ENCODE measurements at regions not wholly inside any gene's neighbourhood (a gene's known extent, or its start where the extent isn't known, plus 50 kb on each side); places are given as distances from the start of the nearest gene placed in this dataset.

GRCh38 chr5:99600952-99601351, 672.1 kb upstream of the CHD1 start:
- no peak for TF ChIP-seq ZNF8 (CRISPR knock-in tag; IDR thresholded peaks at IDR 0.05)
- TF ChIP-seq ISL1 (CRISPR knock-in tag; IDR thresholded peaks at IDR 0.05): no peak
- no peak for TF ChIP-seq CREB5 (CRISPR knock-in tag; IDR thresholded peaks at IDR 0.05; ENCODE audit: low read depth)
- no peak for TF ChIP-seq TCF4 (CRISPR knock-in tag; IDR thresholded peaks at IDR 0.05; ENCODE audit: borderline replicate concordance)
- TF ChIP-seq ZC3H10 (CRISPR knock-in tag; IDR thresholded peaks at IDR 0.05): no peak
- no peak for TF ChIP-seq ZNF70 (CRISPR knock-in tag; IDR thresholded peaks at IDR 0.05)
- TF ChIP-seq BACH2 (CRISPR knock-in tag; IDR thresholded peaks at IDR 0.05; ENCODE audit: borderline replicate concordance): no peak
- TF ChIP-seq, protein P1, sequence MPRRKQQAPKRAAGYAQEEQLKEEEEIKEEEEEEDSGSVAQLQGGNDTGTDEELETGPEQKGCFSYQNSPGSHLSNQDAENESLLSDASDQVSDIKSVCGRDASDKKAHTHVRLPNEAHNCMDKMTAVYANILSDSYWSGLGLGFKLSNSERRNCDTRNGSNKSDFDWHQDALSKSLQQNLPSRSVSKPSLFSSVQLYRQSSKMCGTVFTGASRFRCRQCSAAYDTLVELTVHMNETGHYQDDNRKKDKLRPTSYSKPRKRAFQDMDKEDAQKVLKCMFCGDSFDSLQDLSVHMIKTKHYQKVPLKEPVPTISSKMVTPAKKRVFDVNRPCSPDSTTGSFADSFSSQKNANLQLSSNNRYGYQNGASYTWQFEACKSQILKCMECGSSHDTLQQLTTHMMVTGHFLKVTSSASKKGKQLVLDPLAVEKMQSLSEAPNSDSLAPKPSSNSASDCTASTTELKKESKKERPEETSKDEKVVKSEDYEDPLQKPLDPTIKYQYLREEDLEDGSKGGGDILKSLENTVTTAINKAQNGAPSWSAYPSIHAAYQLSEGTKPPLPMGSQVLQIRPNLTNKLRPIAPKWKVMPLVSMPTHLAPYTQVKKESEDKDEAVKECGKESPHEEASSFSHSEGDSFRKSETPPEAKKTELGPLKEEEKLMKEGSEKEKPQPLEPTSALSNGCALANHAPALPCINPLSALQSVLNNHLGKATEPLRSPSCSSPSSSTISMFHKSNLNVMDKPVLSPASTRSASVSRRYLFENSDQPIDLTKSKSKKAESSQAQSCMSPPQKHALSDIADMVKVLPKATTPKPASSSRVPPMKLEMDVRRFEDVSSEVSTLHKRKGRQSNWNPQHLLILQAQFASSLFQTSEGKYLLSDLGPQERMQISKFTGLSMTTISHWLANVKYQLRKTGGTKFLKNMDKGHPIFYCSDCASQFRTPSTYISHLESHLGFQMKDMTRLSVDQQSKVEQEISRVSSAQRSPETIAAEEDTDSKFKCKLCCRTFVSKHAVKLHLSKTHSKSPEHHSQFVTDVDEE (CRISPR knock-in tag; IDR thresholded peaks at IDR 0.05): no peak
- no peak for TF ChIP-seq CSDC2 (CRISPR knock-in tag; IDR thresholded peaks at IDR 0.05)
- TF ChIP-seq TOX (CRISPR knock-in tag; IDR thresholded peaks at IDR 0.05; ENCODE audit: borderline replicate concordance): no peak
- TF ChIP-seq PPARA (CRISPR knock-in tag; IDR thresholded peaks at IDR 0.05; ENCODE audit: borderline replicate concordance): no peak
- TF ChIP-seq POU6F1 (CRISPR knock-in tag; IDR thresholded peaks at IDR 0.05; ENCODE audit: borderline replicate concordance, low read depth): no peak
- no peak for TF ChIP-seq ARNTL (CRISPR knock-in tag; IDR thresholded peaks at IDR 0.05; ENCODE audit: borderline replicate concordance, low read depth)
- no peak for TF ChIP-seq PATZ1 (CRISPR knock-in tag; IDR thresholded peaks at IDR 0.05; ENCODE audit: borderline replicate concordance)
- TF ChIP-seq ZNF565 (CRISPR knock-in tag; conservative IDR thresholded peaks at IDR 0.05; ENCODE audit: low read depth): no peak
- no peak for TF ChIP-seq GLIS3 (CRISPR knock-in tag; IDR thresholded peaks at IDR 0.05)
- no peak for TF ChIP-seq ZFP3 (CRISPR knock-in tag; IDR thresholded peaks at IDR 0.05)
- no peak for TF ChIP-seq SNAI2 (CRISPR knock-in tag; IDR thresholded peaks at IDR 0.05)
- no peak for ATAC-seq

DNA sequence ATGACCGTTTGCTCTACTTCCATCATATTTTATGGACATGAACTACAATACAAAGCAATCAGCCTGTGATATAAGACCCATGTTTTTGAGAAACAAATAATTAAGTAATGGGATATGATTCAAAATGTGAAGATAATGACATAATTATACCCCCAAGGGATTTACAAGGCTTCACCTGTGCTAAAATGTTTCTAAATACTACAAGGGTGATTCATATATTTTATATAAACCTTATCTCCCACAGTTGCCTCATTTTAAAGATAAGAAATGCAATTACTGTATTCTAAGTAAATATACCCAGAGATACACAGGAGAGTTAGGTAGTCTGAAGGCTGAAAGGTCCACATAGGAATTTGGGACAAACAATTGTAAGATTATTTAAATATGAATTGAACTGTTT, 662.0 kb upstream of the CHD1 start:
- no peak for TF ChIP-seq ZNF70 (CRISPR knock-in tag; IDR thresholded peaks at IDR 0.05)
- TF ChIP-seq SNAI2 (CRISPR knock-in tag; IDR thresholded peaks at IDR 0.05): no peak
- no peak for TF ChIP-seq TCF4 (CRISPR knock-in tag; IDR thresholded peaks at IDR 0.05; ENCODE audit: borderline replicate concordance)
- no peak for TF ChIP-seq ESRRG (CRISPR knock-in tag; IDR thresholded peaks at IDR 0.05)
- no peak for TF ChIP-seq OSR1 (CRISPR knock-in tag; IDR thresholded peaks at IDR 0.05)
- TF ChIP-seq ZFP30 (CRISPR knock-in tag; IDR thresholded peaks at IDR 0.05): no peak
- TF ChIP-seq, protein P1 (CRISPR knock-in tag; IDR thresholded peaks at IDR 0.05): no peak
- no peak for TF ChIP-seq ZC3H10 (CRISPR knock-in tag; IDR thresholded peaks at IDR 0.05)
- TF ChIP-seq TOX (CRISPR knock-in tag; IDR thresholded peaks at IDR 0.05; ENCODE audit: borderline replicate concordance): no peak
- no peak for TF ChIP-seq ZNF565 (CRISPR knock-in tag; conservative IDR thresholded peaks at IDR 0.05; ENCODE audit: low read depth)
- no peak for TF ChIP-seq CSRNP3 (CRISPR knock-in tag; IDR thresholded peaks at IDR 0.05)
- no peak for TF ChIP-seq CSDC2 (CRISPR knock-in tag; IDR thresholded peaks at IDR 0.05)
- no peak for TF ChIP-seq PATZ1 (CRISPR knock-in tag; IDR thresholded peaks at IDR 0.05; ENCODE audit: borderline replicate concordance)
- no peak for TF ChIP-seq CREB5 (CRISPR knock-in tag; IDR thresholded peaks at IDR 0.05; ENCODE audit: low read depth)
- TF ChIP-seq ZNF8 (CRISPR knock-in tag; IDR thresholded peaks at IDR 0.05): no peak
- TF ChIP-seq ARNTL (CRISPR knock-in tag; IDR thresholded peaks at IDR 0.05; ENCODE audit: borderline replicate concordance, low read depth): no peak
- no peak for TF ChIP-seq BACH2 (CRISPR knock-in tag; IDR thresholded peaks at IDR 0.05; ENCODE audit: borderline replicate concordance)
- ATAC-seq: no peak

Data from SK-N-SH treated with all-trans-retinoic acid at 6 μM for 48 hours (cell line).